SK-N-SH treated with all-trans-retinoic acid at 6 μM for 48 hours (cell line): ENCODE measurements at regions not wholly inside any gene's neighbourhood (a gene's known extent, or its start where the extent isn't known, plus 50 kb on each side); places are given as distances from the start of the nearest gene placed in this dataset.

Experiments
- ATAC-seq: fragments of 200-7000 bp; cut with Tn5 transposase; 3 replicates; pipeline ENCODE4 v1.9.1; 2020; ENCODE audit warnings: mild to moderate bottlenecking, moderate library complexity
- ARNTL ChIP-seq: fragments of 450-650 bp; formaldehyde crosslinking; IDR thresholded peaks from 2 replicates; pipeline ENCODE4 v1.5.0; 2020; ENCODE audit warnings: low read depth, mild to moderate bottlenecking, moderate library complexity, borderline replicate concordance
- BACH2 ChIP-seq: fragments of 250-450 bp; sonication (Bioruptor Pico); IDR thresholded peaks from 2 replicates; pipeline ENCODE4 v1.9.0; 2021; ENCODE audit warnings: mild to moderate bottlenecking, borderline replicate concordance
- CREB5 ChIP-seq: fragments of 250-450 bp; sonication (Bioruptor Pico); IDR thresholded peaks from 2 replicates; pipeline ENCODE4 v1.5.1; 2020; ENCODE audit warnings: low read depth, mild to moderate bottlenecking, moderate library complexity
- CSDC2 ChIP-seq: fragments of 250-450 bp; sonication (Bioruptor Pico); IDR thresholded peaks from 2 replicates; pipeline ENCODE4 v1.5.0; 2020; ENCODE audit warnings: mild to moderate bottlenecking, moderate library complexity
- CSRNP3 ChIP-seq: fragments of 250-450 bp; sonication (Bioruptor Pico); IDR thresholded peaks from 2 replicates; pipeline ENCODE4 v1.5.1; 2021; ENCODE audit warnings: mild to moderate bottlenecking, moderate library complexity
- ESRRG ChIP-seq: fragments of 250-450 bp; sonication (Bioruptor Pico); IDR thresholded peaks from 2 replicates; pipeline ENCODE4 v1.6.1; 2021; ENCODE audit warnings: mild to moderate bottlenecking
- GLIS3 ChIP-seq: fragments of 250-450 bp; sonication (Bioruptor Pico); IDR thresholded peaks from 2 replicates; pipeline ENCODE4 v1.5.0; 2020; ENCODE audit warnings: mild to moderate bottlenecking, moderate library complexity
- ISL1 ChIP-seq: fragments of 250-450 bp; sonication (Bioruptor Pico); IDR thresholded peaks from 2 replicates; pipeline ENCODE4 v2.1.2; 2022; ENCODE audit warnings: mild to moderate bottlenecking, moderate library complexity
- OSR1 ChIP-seq: fragments of 250-450 bp; sonication (Bioruptor Pico); IDR thresholded peaks from 2 replicates; pipeline ENCODE4 v1.8.0; 2022; ENCODE audit warnings: moderate library complexity, mild to moderate bottlenecking, inconsistent platforms
- PATZ1 ChIP-seq: fragments of 250-450 bp; sonication (Bioruptor Pico); IDR thresholded peaks from 2 replicates; pipeline ENCODE4 v1.8.0; 2020; ENCODE audit warnings: mild to moderate bottlenecking, moderate library complexity, borderline replicate concordance
- POU6F1 ChIP-seq: fragments of 250-450 bp; sonication (Bioruptor Pico); IDR thresholded peaks from 2 replicates; pipeline ENCODE4 v1.8.0; 2021; ENCODE audit warnings: low read depth, mild to moderate bottlenecking, moderate library complexity, borderline replicate concordance
- PPARA ChIP-seq: fragments of 250-450 bp; sonication (Bioruptor Pico); IDR thresholded peaks from 2 replicates; pipeline ENCODE4 v1.5.0; 2020; ENCODE audit warnings: mild to moderate bottlenecking, borderline replicate concordance
- RARB ChIP-seq: fragments of 250-450 bp; sonication (Bioruptor Pico); IDR thresholded peaks from 2 replicates; pipeline ENCODE4 v1.8.0; 2021; ENCODE audit warnings: mild to moderate bottlenecking, moderate library complexity
- SNAI2 ChIP-seq: fragments of 250-450 bp; sonication (Bioruptor Pico); IDR thresholded peaks from 2 replicates; pipeline ENCODE4 v1.5.0; 2020; ENCODE audit warnings: mild to moderate bottlenecking, moderate library complexity
- TCF4 ChIP-seq: fragments of 250-450 bp; sonication (Bioruptor Pico); IDR thresholded peaks from 2 replicates; pipeline ENCODE4 v1.8.0; 2021; ENCODE audit warnings: mild to moderate bottlenecking, moderate library complexity, borderline replicate concordance
- TOX ChIP-seq: fragments of 250-450 bp; sonication (Bioruptor Pico); IDR thresholded peaks from 2 replicates; pipeline ENCODE4 v1.8.0; 2021; ENCODE audit warnings: mild to moderate bottlenecking, moderate library complexity, borderline replicate concordance
- TSHZ2 ChIP-seq: fragments of 250-450 bp; sonication (Bioruptor Pico); IDR thresholded peaks from 2 replicates; pipeline ENCODE4 v1.5.0; 2020; ENCODE audit warnings: mild to moderate bottlenecking, moderate library complexity
- ZC3H10 ChIP-seq: fragments of 250-450 bp; sonication (Bioruptor Pico); IDR thresholded peaks from 2 replicates; pipeline ENCODE4 v1.5.1; 2021; ENCODE audit warnings: mild to moderate bottlenecking, moderate library complexity
- ZFP3 ChIP-seq: fragments of 250-450 bp; sonication (Bioruptor Pico); IDR thresholded peaks from 2 replicates; pipeline ENCODE4 v1.5.0; 2020; ENCODE audit warnings: mild to moderate bottlenecking, moderate library complexity
- ZFP30 ChIP-seq: fragments of 450-650 bp; formaldehyde crosslinking; IDR thresholded peaks from 2 replicates; pipeline ENCODE4 v1.5.0; 2022; ENCODE audit warnings: mild to moderate bottlenecking, moderate library complexity
- ZNF70 ChIP-seq: fragments of 450-650 bp; formaldehyde crosslinking; IDR thresholded peaks from 2 replicates; pipeline ENCODE4 v1.5.0; 2020; ENCODE audit warnings: mild to moderate bottlenecking, moderate library complexity
- ZNF8 ChIP-seq: fragments of 450-650 bp; formaldehyde crosslinking; IDR thresholded peaks from 2 replicates; pipeline ENCODE4 v1.5.0; 2020; ENCODE audit warnings: mild to moderate bottlenecking, moderate library complexity

- no peak for ATAC-seq
- TF ChIP-seq OSR1 (CRISPR knock-in tag) (no peak), ZNF70 (no peak), ZFP3 (CRISPR knock-in tag) (no peak), PPARA (CRISPR knock-in tag) (no peak), ESRRG (no peak), TCF4 (CRISPR knock-in tag) (no peak), RARB (CRISPR knock-in tag) (no peak), BACH2 (CRISPR knock-in tag) (no peak), CSDC2 (CRISPR knock-in tag) (no peak), CSRNP3 (CRISPR knock-in tag) (no peak), GLIS3 (CRISPR knock-in tag) (no peak), CREB5 (CRISPR knock-in tag) (no peak), ARNTL (CRISPR knock-in tag) (no peak), TOX (CRISPR knock-in tag) (no peak), TSHZ2 (CRISPR knock-in tag) (no peak), ZC3H10 (CRISPR knock-in tag) (no peak), ZFP30 (CRISPR knock-in tag) (no peak), ZNF8 (no peak), ISL1 (CRISPR knock-in tag) (no peak)
- TF ChIP-seq, all 23 proteins: peak for 0
Observed at GRCh38 chrX:25108481-25108880, 92.7 kb upstream of the ARX start.

- TF ChIP-seq BACH2 (CRISPR knock-in tag) (no peak), ESRRG (no peak), PPARA (CRISPR knock-in tag) (no peak), RARB (CRISPR knock-in tag) (no peak), CSDC2 (CRISPR knock-in tag) (no peak), PATZ1 (CRISPR knock-in tag) (no peak), ISL1 (CRISPR knock-in tag) (no peak), GLIS3 (CRISPR knock-in tag) (no peak), ZNF8 (no peak), ZFP3 (CRISPR knock-in tag) (no peak), OSR1 (CRISPR knock-in tag) (no peak), SNAI2 (no peak), POU6F1 (no peak), CSRNP3 (CRISPR knock-in tag) (no peak), ARNTL (CRISPR knock-in tag) (no peak), CREB5 (CRISPR knock-in tag) (no peak), TOX (CRISPR knock-in tag) (no peak)
- TF ChIP-seq, all 23 proteins: peak for 0
- ATAC-seq, result no peak
Observed at GRCh38 chrX:25105221-25105620, 89.5 kb upstream of the ARX start.
